Fibroblast of mammary gland (primary cell): ENCODE measurements at regions not wholly inside any gene's neighbourhood (a gene's known extent, or its start where the extent isn't known, plus 50 kb on each side); places are given as distances from the start of the nearest gene placed in this dataset.

Source experiments
- DNase-seq: peaks from one replicate; pipeline ENCODE4 v3.0.0-alpha.2; 2010; ENCODE audit warnings: low read depth
- H3K4me3 ChIP-seq: 2 replicates; pipeline ENCODE4 v1.5.1; 2011; ENCODE audit warnings: low read depth, mild to moderate bottlenecking, low read length, moderate library complexity; ENCODE audit not compliant: control insufficient read depth
- TF ChIP-seq, protein P1 (sequence below): conservative IDR thresholded peaks from 2 replicates; pipeline ENCODE4 v1.5.1; 2011; ENCODE audit warnings: low read depth, low read length, inconsistent platforms; ENCODE audit not compliant: control insufficient read depth, insufficient read depth

DNA sequence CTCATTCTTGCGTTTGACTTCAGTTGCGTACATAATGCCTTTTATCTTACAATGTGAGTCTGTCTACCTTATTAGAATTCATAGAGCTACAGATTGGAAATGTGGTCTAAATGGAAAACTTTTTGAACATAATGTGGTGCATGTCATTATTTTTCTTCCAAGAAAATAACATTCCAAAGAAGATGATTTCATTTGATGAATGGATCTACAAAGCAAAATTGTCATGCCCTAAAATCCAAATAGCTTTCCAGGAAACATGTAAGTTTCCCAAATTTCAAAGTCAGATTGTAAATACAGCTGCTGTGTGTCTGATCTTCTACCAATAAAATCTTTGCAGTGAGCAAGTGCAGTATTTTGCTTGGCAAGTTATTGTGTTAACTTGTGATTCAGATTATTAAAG lies 101.8 kb upstream of the FZD8 start:
- no peak overlapping the region for H3K4me3 ChIP-seq
- no peak for DNase-seq
- TF ChIP-seq, protein P1, sequence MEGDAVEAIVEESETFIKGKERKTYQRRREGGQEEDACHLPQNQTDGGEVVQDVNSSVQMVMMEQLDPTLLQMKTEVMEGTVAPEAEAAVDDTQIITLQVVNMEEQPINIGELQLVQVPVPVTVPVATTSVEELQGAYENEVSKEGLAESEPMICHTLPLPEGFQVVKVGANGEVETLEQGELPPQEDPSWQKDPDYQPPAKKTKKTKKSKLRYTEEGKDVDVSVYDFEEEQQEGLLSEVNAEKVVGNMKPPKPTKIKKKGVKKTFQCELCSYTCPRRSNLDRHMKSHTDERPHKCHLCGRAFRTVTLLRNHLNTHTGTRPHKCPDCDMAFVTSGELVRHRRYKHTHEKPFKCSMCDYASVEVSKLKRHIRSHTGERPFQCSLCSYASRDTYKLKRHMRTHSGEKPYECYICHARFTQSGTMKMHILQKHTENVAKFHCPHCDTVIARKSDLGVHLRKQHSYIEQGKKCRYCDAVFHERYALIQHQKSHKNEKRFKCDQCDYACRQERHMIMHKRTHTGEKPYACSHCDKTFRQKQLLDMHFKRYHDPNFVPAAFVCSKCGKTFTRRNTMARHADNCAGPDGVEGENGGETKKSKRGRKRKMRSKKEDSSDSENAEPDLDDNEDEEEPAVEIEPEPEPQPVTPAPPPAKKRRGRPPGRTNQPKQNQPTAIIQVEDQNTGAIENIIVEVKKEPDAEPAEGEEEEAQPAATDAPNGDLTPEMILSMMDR: no peak

DNA sequence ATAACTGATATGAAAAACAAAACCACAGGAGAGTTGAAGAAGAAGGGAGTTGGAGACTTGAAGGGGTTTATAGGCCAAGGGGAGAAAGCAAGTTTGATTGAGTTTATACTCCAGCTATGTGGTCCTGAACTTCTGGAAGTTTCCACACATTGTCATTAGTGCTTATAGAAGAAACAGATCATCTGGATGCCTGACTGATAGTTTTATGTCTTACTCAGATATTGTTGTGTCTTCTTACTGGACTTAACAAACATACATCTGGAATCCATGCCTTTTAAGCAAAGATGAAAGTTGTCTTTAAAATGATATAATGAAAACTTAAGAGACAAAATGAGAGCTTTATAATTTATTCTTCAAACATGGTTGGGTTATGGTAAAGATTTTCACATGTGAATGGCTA lies 101.3 kb upstream of the FZD8 start:
- TF ChIP-seq, protein P1: no peak
- no peak for DNase-seq
- no peak overlapping the region for H3K4me3 ChIP-seq

DNA sequence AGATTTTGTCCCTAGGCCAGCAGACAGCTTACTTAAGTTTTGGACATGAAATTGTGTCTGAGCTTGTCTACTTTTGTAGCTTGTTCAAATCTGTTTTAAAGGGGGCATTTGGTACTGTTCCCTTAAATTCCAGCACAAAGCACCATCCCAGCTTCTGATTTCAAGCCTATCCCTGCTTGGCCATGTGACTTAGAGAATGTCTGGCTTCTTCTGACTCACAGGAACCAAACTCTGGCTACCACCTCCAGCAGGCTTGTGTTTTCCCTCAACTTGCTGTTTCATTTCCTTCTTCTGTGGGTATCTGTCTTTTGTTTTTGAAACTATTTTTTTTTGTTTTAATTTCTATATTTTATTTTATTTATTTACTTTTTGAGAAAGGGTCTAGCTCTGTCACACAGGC lies 97.9 kb upstream of the FZD8 start:
- H3K4me3 ChIP-seq: no peak overlapping the region
- DNase-seq: peak; percentile 47
- TF ChIP-seq, protein P1: no peak

DNA sequence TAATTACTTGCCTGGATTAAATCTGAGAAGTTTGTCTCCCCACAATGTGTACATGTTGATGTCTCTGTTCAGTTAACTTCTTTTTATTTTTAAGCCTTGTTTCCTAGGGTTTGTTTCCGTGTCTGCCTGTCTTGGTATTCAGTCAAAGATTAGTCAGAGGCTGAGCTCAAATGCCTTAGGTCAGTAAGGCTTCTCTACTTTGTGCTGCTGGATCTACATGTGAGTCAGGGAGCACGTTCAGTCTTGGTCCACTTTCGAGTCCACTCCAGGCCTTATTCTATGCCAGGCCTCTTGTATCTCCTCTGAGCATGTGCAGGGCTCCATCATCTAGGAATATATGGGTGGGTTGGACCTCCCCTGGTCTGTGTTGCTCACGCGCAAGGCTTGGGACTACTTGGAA lies 93.3 kb upstream of the FZD8 start:
- H3K4me3 ChIP-seq: no peak overlapping the region
- TF ChIP-seq, protein P1: no peak
- DNase-seq: peak; percentile 76

DNA sequence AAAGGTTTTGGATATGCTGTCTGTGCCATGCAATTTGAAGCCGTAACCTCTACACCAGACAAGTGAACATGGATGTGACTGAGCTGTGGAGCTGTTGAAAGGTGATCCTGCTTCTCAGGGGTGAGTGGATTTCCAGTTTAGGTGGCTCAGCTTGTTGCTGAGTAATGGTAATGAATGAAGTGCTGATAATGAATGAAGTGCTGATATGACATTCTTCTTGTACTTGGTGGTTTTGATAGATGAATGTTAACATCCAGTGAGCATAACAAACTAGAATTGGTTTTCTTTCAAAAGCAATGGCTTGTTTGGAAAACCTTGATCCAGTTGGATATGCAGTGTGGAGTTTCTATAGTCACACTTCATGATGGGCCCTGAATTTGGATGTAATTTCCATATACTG lies 89.7 kb upstream of the FZD8 start:
- DNase-seq: no peak
- TF ChIP-seq, protein P1: no peak
- H3K4me3 ChIP-seq: no peak overlapping the region

DNA sequence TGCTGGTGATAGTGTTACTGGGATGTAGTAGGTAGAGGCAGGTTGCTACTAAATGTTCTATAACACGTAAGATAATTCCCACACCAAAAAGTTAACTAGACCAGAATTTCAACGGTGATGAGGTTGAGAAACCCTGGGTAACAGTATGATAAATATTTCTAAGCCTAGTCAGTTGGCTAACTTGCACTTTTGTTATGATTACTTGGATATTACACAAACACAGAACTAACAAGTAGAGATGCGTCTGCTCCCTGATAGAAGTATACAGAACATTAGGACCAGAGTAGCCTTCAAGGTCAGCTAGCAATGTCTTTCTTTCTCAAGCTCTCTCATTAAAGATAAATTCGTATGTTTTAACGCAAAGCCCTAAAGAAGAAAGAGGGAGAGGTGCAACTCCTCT lies 86.2 kb upstream of the FZD8 start:
- DNase-seq: no peak
- TF ChIP-seq, protein P1: no peak

DNA sequence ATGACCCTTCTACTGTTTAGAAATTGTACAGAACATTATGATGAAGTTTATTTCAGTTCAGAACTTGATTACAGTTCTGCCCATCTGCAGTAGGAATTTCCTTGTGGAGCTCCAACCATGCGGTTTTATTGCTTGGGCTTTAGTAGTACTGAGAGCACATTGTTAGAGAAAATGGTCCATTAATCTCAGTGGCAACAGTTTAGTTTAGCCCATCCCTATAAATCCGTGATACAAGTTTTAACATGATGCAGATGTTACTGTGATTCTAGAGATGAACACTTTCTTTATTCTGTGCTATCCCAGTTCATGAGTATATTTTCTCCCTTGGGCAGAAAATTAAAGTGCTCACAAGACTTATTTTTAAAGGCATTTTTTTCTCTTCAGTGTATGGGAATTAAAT lies 84.8 kb upstream of the FZD8 start:
- H3K4me3 ChIP-seq: no peak overlapping the region
- no peak for DNase-seq
- TF ChIP-seq, protein P1: no peak

More for the DNA sequence above, 86.2 kb upstream of the FZD8 start:
- no peak overlapping the region for H3K4me3 ChIP-seq
